ENCODE measurements at regions not wholly inside any gene's neighbourhood (a gene's known extent, or its start where the extent isn't known, plus 50 kb on each side); places are given as distances from the start of the nearest gene placed in this dataset.

- TF ChIP-seq TAF1 (IDR thresholded peaks at IDR 0.05; ENCODE audit: borderline replicate concordance, insufficient read depth, low read length) (no peak), SIN3A (IDR thresholded peaks at IDR 0.05; ENCODE audit: borderline replicate concordance, insufficient read depth, low read length) (no peak), POLR2AphosphoS5 (IDR thresholded peaks at IDR 0.05; ENCODE audit: low read depth, low read length) (no peak)
- TF ChIP-seq, protein P1, sequence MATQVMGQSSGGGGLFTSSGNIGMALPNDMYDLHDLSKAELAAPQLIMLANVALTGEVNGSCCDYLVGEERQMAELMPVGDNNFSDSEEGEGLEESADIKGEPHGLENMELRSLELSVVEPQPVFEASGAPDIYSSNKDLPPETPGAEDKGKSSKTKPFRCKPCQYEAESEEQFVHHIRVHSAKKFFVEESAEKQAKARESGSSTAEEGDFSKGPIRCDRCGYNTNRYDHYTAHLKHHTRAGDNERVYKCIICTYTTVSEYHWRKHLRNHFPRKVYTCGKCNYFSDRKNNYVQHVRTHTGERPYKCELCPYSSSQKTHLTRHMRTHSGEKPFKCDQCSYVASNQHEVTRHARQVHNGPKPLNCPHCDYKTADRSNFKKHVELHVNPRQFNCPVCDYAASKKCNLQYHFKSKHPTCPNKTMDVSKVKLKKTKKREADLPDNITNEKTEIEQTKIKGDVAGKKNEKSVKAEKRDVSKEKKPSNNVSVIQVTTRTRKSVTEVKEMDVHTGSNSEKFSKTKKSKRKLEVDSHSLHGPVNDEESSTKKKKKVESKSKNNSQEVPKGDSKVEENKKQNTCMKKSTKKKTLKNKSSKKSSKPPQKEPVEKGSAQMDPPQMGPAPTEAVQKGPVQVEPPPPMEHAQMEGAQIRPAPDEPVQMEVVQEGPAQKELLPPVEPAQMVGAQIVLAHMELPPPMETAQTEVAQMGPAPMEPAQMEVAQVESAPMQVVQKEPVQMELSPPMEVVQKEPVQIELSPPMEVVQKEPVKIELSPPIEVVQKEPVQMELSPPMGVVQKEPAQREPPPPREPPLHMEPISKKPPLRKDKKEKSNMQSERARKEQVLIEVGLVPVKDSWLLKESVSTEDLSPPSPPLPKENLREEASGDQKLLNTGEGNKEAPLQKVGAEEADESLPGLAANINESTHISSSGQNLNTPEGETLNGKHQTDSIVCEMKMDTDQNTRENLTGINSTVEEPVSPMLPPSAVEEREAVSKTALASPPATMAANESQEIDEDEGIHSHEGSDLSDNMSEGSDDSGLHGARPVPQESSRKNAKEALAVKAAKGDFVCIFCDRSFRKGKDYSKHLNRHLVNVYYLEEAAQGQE (IDR thresholded peaks at IDR 0.05; ENCODE audit: insufficient read depth in 1 of 2, low read depth in 2 of 2, low read length in 2 of 2): no peak
Observed at GRCh38 chr2:103552775-103553174, 790.9 kb downstream of the TMEM182 start.
